Activated naive CD8-positive, alpha-beta T cell treated with anti-CD3 and anti-CD28 coated beads, Interleukin-2, amount 10 ng/mL, durations not matched to agents 7 days and 5 days (primary cell): ENCODE measurements at regions not wholly inside any gene's neighbourhood (a gene's known extent, or its start where the extent isn't known, plus 50 kb on each side); places are given as distances from the start of the nearest gene placed in this dataset.

Experiments
- ATAC-seq: fragments of 150-1000 bp; cut with Tn5 transposase; one replicate; pipeline ENCODE4 v1.10.0; 2021; ENCODE audit warnings: low read depth, moderate library complexity
- POLR2A ChIA-PET: fragments of 350-600 bp; sonication (Branson Sonifier 250); formaldehyde crosslinking; loops from one replicate; lab custom pipeline; 2021; ENCODE audit warnings: antibody characterized with exemption; lab: Charles Lee
- DNase-seq: peaks from one replicate; pipeline ENCODE4 v3.0.0; 2021
- H3K27ac Mint-ChIP-seq: one replicate; pipeline ENCODE4 v1.8.0; 2022; ENCODE audit warnings: mild to moderate bottlenecking, mixed read lengths
- H3K27me3 Mint-ChIP-seq: one replicate; pipeline ENCODE4 v1.8.0; 2022; ENCODE audit warnings: mild to moderate bottlenecking, moderate library complexity, mixed read lengths
- H3K36me3 Mint-ChIP-seq: one replicate; pipeline ENCODE4 v1.8.0; 2021; ENCODE audit warnings: mild to moderate bottlenecking, mixed read lengths
- H3K4me1 Mint-ChIP-seq: one replicate; pipeline ENCODE4 v1.8.0; 2021; ENCODE audit warnings: mixed read lengths
- H3K4me3 Mint-ChIP-seq: one replicate; pipeline ENCODE4 v1.8.0; 2022; ENCODE audit warnings: mild to moderate bottlenecking, moderate library complexity, mixed read lengths
- H3K9me3 Mint-ChIP-seq: one replicate; pipeline ENCODE4 v1.8.0; 2021; ENCODE audit warnings: mixed read lengths

DNA sequence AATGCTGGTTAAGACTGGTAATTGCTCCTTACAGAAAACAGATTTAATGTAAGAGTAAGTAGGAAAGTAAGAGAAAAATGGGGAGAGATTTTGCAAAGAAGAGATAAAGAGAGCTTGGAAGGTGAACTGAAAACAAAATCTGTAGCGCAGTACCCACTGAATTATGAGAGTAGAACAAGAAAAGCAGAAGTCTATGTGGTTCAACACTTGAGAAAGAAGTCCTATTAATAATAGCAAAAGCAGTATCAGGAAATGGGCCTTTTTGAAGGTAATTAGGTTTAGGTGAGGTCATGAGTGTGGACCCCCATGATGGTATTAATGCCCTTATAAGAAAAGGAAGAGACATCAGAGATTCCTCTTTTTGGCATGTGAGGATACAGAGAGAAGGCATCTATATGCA is 460.6 kb downstream of the CETN3 start:
- Mint-ChIP-seq H3K27ac (no peak overlapping the region), H3K4me3 (no peak overlapping the region), H3K9me3 (no peaks in the 10 kb centered on the region), H3K36me3 (no peaks in the 10 kb centered on the region), H3K4me1 (no peaks in the 10 kb centered on the region), H3K27me3 (no peaks in the 10 kb centered on the region)
- DNase-seq (no peak), ATAC-seq (no peak)
- POLR2A ChIA-PET = no interaction called here

DNA sequence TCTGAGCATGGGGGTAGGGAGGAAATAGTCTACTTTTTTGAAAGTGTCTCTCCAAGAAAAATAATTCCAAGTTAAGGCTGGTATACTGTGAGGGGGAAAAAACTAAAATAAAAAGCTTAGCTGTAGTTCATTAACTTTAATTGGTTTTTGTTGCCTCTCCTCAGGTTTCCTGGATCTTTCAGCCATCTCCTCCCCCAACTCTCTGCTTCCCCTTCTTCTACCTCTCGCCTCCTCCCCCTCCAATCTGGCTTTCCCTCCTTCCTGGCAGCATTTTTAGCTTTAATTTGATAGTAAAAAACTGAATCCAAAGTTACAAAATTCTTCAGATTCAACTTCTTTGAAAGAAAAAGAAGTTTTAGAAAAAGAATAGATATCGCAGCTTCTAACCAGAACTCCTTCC is 462.6 kb downstream of the CETN3 start:
- POLR2A ChIA-PET = no interaction called here
- Mint-ChIP-seq H3K4me3 (no peak overlapping the region), H3K4me1 (no peaks in the 10 kb centered on the region)

GRCh38 chr5:89946508-89946907 is 463.0 kb downstream of the CETN3 start:
- H3K36me3 Mint-ChIP-seq = no peaks in the 10 kb centered on the region
- DNase-seq = no peak
- H3K27ac Mint-ChIP-seq = no peak overlapping the region
- H3K9me3 Mint-ChIP-seq = no peaks in the 10 kb centered on the region
- POLR2A ChIA-PET = no interaction called here
- H3K4me3 Mint-ChIP-seq = no peak overlapping the region
- no peak for ATAC-seq
- no peaks in the 10 kb centered on the region for H3K4me1 Mint-ChIP-seq
- H3K27me3 Mint-ChIP-seq = no peaks in the 10 kb centered on the region

More for the DNA sequence above, 462.6 kb downstream of the CETN3 start:
- Mint-ChIP-seq H3K9me3 (no peaks in the 10 kb centered on the region), H3K27ac (no peak overlapping the region), H3K27me3 (no peaks in the 10 kb centered on the region), H3K36me3 (no peaks in the 10 kb centered on the region)
- DNase-seq (no peak), ATAC-seq (no peak)

GRCh38 chr5:89942171-89942570 is 467.4 kb downstream of the CETN3 start:
- DNase-seq = no peak
- Mint-ChIP-seq H3K9me3 (no peaks in the 10 kb centered on the region), H3K36me3 (no peaks in the 10 kb centered on the region), H3K27ac (no peak overlapping the region), H3K4me3 (no peak overlapping the region), H3K27me3 (no peaks in the 10 kb centered on the region), H3K4me1 (no peaks in the 10 kb centered on the region)
- ATAC-seq = no peak
- POLR2A ChIA-PET = no interaction called here

- H3K4me1 Mint-ChIP-seq = no peaks in the 10 kb centered on the region
- DNase-seq (no peak), ATAC-seq (no peak)
- H3K36me3 Mint-ChIP-seq = no peaks in the 10 kb centered on the region
- H3K27ac Mint-ChIP-seq = no peak overlapping the region
- H3K9me3 Mint-ChIP-seq = no peaks in the 10 kb centered on the region
- no peaks in the 10 kb centered on the region for H3K27me3 Mint-ChIP-seq
- POLR2A ChIA-PET = no interaction called here
- H3K4me3 Mint-ChIP-seq = no peak overlapping the region
Observed at GRCh38 chr5:89936576-89936975, 473.0 kb downstream of the CETN3 start.

- POLR2A ChIA-PET = no interaction called here
- H3K4me3 Mint-ChIP-seq = no peak overlapping the region
- no peaks in the 10 kb centered on the region for H3K4me1 Mint-ChIP-seq
- H3K27ac Mint-ChIP-seq = no peak overlapping the region
- DNase-seq (no peak), ATAC-seq (no peak)
- no peaks in the 10 kb centered on the region for H3K9me3 Mint-ChIP-seq
- no peaks in the 10 kb centered on the region for H3K36me3 Mint-ChIP-seq
- H3K27me3 Mint-ChIP-seq = no peaks in the 10 kb centered on the region
Observed at GRCh38 chr5:89934069-89934468, 475.5 kb downstream of the CETN3 start.

GRCh38 chr5:89932771-89933181 is 476.8 kb downstream of the CETN3 start:
- no peak for DNase-seq
- ATAC-seq = no peak
- H3K4me3 Mint-ChIP-seq = no peak overlapping the region
- H3K9me3 Mint-ChIP-seq = no peaks in the 10 kb centered on the region
- H3K4me1 Mint-ChIP-seq = no peaks in the 10 kb centered on the region
- H3K27ac Mint-ChIP-seq = no peak overlapping the region
- no peaks in the 10 kb centered on the region for H3K27me3 Mint-ChIP-seq
- H3K36me3 Mint-ChIP-seq = no peaks in the 10 kb centered on the region
- POLR2A ChIA-PET = no interaction called here

- Mint-ChIP-seq H3K36me3 (no peaks in the 10 kb centered on the region), H3K27me3 (no peaks in the 10 kb centered on the region), H3K4me1 (no peaks in the 10 kb centered on the region), H3K9me3 (no peaks in the 10 kb centered on the region), H3K27ac (no peak overlapping the region), H3K4me3 (no peak overlapping the region)
- ATAC-seq (no peak), DNase-seq (no peak)
- POLR2A ChIA-PET = no interaction called here
Observed at GRCh38 chr5:89930591-89931392, 478.8 kb downstream of the CETN3 start.

DNA sequence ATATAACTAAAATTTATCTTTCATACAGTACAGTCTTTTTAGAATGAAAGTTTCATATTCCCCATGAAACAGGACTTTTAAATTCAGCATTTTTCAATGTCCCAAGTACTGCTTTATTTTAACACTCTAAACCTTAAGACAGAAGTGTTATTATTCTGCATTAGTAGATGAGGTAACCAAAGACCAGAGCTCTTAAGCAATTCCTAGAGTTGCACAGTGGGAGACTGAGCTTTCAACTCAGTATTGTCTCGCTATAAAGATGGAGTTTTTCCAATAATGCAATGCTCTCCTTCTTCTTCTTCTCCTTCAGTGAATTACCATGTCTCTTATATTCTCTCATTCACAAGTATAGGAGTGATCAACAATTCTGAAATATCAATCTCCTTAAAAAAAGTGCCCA is 479.7 kb downstream of the CETN3 start:
- no peak for DNase-seq
- Mint-ChIP-seq H3K27me3 (no peaks in the 10 kb centered on the region), H3K9me3 (no peaks in the 10 kb centered on the region), H3K27ac (no peak overlapping the region), H3K36me3 (no peaks in the 10 kb centered on the region), H3K4me3 (no peak overlapping the region), H3K4me1 (no peaks in the 10 kb centered on the region)
- POLR2A ChIA-PET = no interaction called here
- no peak for ATAC-seq

GRCh38 chr5:89929173-89929572 is 480.4 kb downstream of the CETN3 start:
- H3K4me3 Mint-ChIP-seq = no peak overlapping the region
- no peaks in the 10 kb centered on the region for H3K4me1 Mint-ChIP-seq
- no peak for DNase-seq
- POLR2A ChIA-PET = no interaction called here
- no peak for ATAC-seq
- no peaks in the 10 kb centered on the region for H3K9me3 Mint-ChIP-seq
- H3K27me3 Mint-ChIP-seq = no peaks in the 10 kb centered on the region
- H3K36me3 Mint-ChIP-seq = no peaks in the 10 kb centered on the region
- no peak overlapping the region for H3K27ac Mint-ChIP-seq

DNA sequence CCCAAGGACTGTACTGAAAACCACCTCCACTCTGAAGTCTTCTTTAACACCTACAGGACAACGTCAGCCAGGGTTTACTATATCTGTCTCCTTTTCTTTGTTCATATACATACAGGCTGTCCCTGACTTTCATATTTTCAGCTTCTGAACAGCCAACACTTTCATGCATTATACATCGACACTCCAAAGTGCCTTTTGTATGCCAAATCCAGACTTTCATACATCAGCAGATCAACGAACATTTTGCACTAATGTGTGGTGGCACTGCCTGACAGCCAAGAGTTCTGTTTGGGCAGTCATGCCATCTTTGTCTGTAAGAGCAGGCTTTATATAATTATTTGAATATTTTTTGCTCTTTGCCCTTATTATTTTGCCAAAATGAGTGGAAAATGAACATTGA is 487.4 kb downstream of the CETN3 start:
- H3K36me3 Mint-ChIP-seq = no peaks in the 10 kb centered on the region
- no peak overlapping the region for H3K4me3 Mint-ChIP-seq
- H3K4me1 Mint-ChIP-seq = no peaks in the 10 kb centered on the region
- no peaks in the 10 kb centered on the region for H3K27me3 Mint-ChIP-seq
- H3K27ac Mint-ChIP-seq = no peak overlapping the region
- DNase-seq (no peak), ATAC-seq (no peak)
- POLR2A ChIA-PET = no interaction called here
- no peaks in the 10 kb centered on the region for H3K9me3 Mint-ChIP-seq

DNA sequence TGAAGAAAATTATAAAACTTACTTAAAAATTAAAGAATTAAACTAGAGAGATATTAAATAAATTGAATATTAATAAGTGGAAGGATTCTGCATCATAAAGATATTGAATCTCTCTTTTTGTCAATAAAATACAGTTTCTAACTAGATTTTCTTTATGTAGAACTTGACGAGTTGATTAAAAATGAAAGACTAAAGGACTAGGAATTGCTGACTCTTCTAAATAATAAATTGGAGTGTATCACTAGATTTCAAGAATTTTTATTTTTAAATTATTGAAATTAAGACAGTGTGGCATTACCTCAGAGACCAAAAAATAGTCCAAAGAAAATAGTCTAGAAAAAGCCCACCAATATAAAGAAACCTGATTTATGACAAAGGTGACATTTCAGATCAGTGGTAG is 492.4 kb downstream of the CETN3 start:
- H3K4me3 Mint-ChIP-seq = no peak overlapping the region
- H3K9me3 Mint-ChIP-seq = no peaks in the 10 kb centered on the region
- no peaks in the 10 kb centered on the region for H3K36me3 Mint-ChIP-seq
- POLR2A ChIA-PET = no interaction called here
- DNase-seq (no peak), ATAC-seq (no peak)
- H3K4me1 Mint-ChIP-seq = no peaks in the 10 kb centered on the region
- H3K27ac Mint-ChIP-seq = no peak overlapping the region
- H3K27me3 Mint-ChIP-seq = no peaks in the 10 kb centered on the region

DNA sequence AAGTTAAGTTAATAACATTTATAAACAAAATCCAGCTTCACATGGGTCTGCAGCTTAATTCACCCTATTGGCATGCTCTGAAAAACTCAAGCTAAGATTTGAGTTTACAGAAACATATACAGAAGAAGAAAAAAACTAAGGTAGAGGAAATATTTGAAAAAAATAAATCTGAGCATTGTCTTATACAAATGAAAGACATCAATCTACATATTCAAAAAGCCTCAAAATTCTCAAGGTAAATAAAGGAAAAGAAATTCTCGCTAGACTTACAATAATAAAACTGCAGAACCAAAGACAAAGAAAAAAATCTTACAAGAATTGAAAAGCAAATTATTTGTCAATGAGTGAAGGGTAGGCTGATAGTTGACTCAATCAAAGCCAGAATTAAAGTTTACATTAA is 493.4 kb downstream of the CETN3 start:
- Mint-ChIP-seq H3K4me1 (no peaks in the 10 kb centered on the region), H3K4me3 (no peak overlapping the region), H3K27ac (no peak overlapping the region), H3K27me3 (no peaks in the 10 kb centered on the region), H3K36me3 (no peaks in the 10 kb centered on the region), H3K9me3 (no peaks in the 10 kb centered on the region)
- POLR2A ChIA-PET = no interaction called here
- no peak for ATAC-seq
- no peak for DNase-seq

GRCh38 chr5:89908876-89909275 is 500.7 kb downstream of the CETN3 start:
- Mint-ChIP-seq H3K36me3 (no peaks in the 10 kb centered on the region), H3K4me1 (no peaks in the 10 kb centered on the region), H3K4me3 (no peak overlapping the region), H3K9me3 (no peaks in the 10 kb centered on the region), H3K27ac (no peak overlapping the region), H3K27me3 (no peaks in the 10 kb centered on the region)
- ATAC-seq (no peak), DNase-seq (no peak)
- POLR2A ChIA-PET = no interaction called here
